AML-193 (cell line): ENCODE measurements at regions not wholly inside any gene's neighbourhood (a gene's known extent, or its start where the extent isn't known, plus 50 kb on each side); places are given as distances from the start of the nearest gene placed in this dataset.

ENCODE experiments used
- DNase-seq, 2 experiments: peaks; one replicate each; lab custom pipeline; 2025; lab: John Stamatoyannopoulos, UW

DNA sequence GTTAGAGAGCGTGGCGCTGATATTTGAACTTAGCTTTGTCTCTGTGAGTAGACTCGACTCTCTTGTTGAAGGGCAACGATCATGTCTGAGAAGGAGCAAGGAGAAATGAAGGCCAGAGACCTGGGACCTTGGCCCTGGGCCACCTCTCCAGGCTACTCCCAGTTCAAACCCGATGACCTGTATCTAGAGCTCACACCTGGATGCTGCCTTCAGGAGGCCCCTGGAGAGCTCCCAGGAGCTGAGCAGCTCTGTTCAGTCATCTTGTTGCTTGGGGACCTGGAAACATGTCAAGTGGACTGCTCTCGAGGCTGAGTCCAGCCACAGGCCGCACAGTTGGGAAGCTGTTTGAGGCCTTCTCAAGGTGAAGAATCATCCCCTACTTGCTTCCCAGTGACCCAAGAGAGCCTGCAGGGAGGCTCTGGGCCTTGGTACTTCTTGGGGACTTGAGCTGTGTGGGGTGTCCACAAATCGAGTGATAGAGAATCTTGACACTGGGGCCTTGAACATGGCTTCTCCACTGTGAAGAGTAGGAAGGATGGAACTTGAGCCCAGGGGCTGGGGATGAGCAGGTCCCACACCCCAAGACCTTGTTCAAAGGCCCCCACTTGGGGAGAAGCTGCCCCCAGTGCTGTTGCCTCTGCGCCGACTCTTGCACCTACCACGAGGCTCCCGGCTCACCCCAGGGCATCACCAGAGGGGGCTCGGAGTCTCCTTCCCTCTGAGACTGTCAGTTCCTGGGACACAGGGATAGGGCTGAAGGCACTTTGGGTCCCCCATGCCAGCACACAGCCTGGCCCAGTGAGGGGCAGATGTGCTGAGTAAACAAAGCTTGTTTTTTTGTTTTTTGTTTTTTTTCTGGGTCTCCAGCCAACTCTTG is 112.1 kb downstream of the IRX5 start:
- no peak for DNase-seq

DNA sequence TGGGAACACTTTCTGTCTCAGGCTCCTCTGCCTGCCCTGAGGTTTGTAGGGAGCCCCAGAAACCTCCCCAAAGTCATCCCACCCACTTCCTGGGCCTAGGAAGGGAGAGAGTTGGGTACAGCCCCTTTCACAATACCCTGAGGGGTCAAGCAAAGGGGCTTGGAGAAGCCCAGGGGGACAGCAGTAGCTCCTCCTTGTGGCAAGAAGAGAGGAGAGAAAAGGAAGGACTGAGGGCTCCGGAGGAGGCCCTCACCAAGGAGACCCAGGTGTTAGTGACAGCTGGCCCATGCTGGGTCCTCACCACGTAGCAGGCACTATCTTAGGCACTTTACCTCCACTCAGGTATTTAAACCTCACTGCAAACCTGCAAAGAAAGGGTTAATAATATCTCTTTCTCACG is 112.8 kb downstream of the IRX5 start:
- no peak for DNase-seq

DNA sequence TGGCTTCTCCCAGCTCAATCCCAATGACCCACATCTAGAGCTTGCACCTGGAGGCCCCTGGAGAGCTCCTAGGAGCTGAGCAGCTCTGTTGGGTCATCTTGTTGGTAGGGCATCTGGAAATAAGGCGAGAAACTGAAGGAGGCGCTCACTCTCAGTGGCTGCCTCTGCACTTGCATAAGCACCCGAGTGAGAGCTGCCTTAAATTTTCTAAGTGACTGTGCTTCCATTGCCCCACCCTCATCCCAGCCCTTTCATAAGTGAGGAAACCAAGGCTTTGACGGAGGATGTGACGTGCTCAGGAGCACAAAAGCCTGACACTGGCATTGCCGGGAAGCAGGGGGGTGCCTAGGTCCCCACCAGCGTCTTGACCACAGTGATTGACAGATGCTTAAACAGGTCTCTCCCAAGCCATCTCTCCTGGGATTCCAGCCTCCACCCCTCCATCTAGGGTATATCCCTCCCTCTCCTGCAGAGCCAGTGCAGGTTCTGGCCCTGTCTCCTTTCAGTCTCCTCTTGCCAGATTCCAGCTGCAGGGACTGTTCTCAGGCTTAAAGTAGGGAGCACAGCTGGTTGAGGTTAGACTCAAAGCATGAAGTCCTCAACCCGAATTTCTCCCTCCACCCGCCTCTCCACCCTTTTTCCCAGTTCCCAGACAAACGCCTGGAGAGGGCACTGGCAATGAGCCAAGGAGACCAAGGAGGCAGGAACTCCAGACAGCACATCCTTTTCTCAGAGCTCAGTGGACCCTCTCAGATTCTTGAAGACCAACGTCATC is 113.7 kb downstream of the IRX5 start:
- no peak for DNase-seq

DNA sequence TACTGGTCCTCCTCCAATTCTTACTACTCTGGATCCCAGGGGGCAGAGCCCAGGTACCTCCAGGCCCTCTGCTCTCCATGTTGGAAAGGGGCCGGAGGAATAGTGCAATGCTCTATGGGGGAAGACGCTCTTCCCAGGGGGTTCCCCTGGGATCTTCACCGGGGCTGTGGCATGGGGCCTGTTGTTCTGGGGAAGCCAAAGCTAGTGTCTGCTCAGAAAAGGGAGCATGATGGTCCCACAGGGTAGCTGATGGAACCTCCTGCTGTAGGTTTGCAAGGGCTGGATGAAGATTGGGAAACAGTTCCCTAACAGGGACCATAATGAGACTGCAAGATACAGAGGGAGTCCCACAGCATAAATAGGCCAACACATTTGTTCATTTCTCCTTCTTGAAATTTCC is 114.7 kb downstream of the IRX5 start:
- no peak for DNase-seq

DNA sequence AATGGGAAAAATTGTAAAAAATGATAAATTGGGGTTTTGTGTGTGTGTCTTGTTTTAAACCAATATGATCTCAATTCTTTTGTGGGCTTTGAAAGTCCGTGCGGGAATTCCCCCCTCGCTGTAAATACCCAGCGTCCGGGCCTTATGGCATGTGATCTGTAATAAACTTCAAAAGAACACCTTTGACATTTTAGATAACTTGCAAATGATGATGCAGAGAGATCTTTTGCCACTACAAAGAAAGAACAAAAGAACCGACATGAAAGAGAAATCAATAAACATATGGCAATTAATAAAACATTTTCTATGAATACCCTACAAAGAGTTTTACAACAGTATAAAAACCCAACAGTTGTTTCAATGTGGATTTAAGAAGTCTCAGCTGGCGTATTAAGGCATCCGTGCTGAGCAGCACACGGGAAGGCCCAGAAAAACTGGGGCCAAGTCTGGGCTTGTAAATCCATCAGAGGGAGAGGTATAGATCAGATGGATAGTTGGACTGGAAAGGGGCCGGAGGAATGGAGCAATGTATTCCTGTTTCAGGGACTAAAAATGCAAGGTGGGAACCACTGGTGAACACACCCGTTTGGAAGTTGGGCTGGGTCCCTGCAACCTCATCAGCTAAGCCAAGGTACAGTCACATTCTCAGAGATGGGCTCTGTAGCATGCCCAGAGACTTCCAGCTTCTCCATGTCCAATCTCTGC is 115.2 kb downstream of the IRX5 start:
- DNase-seq: no peak

DNA sequence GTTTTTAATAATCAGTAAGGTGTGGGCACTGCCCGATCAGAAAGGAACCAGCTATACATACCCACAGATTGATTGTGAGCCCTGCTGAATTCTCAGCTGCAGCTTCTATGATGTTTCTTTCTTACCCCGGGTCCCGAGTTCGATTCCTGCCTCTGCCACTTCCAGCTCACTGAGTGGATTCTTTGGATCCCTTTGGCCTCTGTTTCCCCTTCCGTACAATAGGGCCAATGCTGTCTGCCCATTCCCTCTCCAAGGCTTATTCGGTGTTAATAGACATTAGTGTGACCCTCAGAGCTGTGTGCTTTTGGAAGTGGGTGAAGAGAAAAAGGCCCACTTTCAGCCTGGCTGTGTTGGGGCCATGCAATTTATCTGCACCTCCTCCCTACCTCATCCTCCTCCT is 115.8 kb downstream of the IRX5 start:
- DNase-seq: no peak

DNA sequence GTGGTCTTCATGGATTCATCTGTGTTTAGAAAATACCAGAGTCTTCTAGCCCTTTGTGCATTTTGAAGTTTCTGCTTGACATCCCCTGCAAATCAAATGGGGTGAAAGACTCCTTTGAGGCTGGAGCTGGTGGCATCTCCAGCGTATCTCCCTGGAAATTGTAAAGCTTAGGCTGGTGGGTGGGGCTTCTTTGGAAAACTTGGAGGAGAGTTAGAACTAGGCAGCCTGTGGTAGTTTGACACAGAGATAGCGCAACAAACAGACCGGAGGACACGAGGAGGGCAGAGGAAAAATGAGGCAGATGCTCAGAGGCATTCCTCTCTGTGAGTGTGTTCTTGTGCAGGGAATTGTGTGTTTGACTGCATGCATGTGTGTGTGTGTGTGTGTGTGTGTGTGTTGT is 116.3 kb downstream of the IRX5 start:
- no peak for DNase-seq

DNA sequence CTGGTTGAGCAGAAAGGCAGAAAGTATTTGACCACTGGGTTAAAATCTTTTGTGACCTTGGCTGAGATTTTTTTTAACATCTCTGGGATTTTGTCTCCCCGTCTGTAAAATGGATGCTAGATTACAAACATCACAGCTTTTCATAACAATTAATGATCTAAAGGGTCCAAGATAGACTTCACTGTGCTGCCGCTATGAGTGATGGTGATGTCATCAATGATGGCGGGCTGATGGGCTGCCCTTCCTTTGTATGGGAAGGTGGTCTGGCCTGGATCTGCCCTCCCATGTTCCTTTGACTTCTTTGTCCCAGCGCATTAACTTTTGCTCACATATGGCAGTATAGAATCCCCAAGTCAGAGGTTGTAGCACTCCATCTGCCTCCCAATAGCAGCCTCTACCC is 116.7 kb downstream of the IRX5 start:
- no peak for DNase-seq

DNA sequence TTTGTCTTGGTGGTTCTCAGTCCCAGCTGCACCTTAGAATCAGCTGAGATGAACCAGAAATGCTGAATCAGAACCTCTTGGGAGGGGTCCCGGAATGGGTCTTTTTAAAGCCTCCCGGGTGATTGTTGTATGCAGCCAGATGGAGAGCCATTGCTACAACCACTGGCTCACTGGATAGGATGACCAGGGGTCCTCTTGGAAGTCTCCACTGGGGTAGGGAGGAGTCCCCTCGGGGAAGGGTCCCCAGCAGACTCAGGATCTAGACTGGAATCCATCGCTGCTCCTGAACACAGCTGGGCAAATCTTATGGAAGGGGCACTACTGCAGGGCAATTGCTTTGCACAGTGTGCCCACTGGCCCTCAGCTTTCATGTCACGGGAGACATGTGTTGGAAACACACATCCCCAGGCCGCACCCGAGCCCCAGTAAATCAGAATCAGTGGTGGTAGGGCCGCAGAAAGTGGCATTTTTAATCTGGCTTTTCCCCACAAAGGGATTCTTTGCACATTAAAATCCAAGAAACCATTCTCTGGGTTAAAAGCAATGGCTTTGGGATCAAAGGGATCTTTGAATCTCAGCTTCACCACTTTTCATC is 117.3 kb downstream of the IRX5 start:
- DNase-seq: no peak

DNA sequence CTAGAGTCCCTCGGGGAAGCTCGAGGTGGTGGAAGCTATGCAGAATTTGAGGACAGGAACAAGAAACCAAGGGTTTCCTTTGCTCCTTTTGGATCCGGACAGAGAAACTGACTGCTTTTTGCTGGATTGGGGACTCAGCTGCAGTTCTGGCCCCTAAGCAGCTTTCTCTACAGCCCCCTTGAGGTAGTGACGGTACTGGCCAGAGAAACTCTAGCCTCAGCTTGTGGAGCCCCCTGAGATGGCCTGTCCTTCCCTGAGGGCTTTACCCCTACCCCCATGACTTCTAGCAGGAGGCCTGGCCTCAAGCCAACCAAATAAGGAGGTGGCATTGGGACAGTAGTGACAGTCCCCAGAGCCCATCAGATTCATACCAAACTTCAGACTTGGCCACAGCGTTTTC is 118.1 kb downstream of the IRX5 start:
- no peak for DNase-seq

DNA sequence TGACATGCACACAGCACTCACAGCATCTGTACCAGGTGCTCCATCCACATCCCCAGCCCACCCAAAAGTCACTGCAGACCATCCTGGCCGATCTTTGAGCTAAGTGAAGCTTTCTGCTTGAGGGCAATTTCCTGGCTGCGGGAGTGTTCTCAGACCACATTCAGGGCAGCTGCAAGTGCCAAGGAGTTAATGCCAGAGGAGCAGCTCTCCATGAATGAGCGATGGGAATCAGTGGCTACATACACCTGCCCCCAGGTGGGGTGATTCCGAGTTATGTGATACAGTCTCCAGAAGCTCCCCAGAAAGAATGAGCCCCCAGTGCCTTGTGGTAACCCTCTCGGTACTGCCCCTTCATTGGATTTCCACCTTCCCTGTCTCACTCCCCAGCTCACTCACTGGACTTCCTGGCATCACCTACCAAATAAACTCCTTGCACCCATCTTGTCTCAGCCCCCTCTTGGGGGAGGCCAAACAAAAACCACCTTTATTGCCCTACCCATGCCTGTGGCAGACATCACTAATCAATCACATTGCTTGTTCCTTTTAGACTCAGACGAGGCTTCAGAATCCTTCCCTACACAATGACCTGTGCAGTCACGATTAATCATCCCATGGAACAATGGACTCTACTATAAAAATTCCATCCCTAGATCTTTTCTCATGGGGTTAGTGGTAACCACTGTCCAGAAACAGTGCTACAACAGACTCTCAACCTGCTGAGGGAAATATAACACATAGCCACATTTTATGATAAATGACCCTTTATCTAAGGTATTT is 121.1 kb downstream of the IRX5 start:
- no peak for DNase-seq

DNA sequence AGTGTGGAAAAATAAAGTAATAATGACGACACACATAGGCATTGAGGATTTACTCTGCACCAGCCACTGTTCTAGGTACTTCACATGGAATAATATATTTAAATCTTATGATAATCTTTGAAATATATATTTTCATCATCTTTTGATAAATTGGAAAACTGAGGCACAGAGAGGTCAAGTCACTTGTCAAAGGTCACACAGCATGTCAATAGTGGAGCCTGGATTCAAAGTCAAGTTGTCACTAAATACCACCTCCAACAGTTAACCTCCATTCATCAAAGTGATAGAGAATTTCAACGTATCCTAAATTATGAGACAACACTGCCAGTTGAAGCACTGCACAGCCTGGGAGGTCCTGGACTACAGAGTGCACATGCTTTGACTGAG is 121.7 kb downstream of the IRX5 start:
- DNase-seq: no peak

DNA sequence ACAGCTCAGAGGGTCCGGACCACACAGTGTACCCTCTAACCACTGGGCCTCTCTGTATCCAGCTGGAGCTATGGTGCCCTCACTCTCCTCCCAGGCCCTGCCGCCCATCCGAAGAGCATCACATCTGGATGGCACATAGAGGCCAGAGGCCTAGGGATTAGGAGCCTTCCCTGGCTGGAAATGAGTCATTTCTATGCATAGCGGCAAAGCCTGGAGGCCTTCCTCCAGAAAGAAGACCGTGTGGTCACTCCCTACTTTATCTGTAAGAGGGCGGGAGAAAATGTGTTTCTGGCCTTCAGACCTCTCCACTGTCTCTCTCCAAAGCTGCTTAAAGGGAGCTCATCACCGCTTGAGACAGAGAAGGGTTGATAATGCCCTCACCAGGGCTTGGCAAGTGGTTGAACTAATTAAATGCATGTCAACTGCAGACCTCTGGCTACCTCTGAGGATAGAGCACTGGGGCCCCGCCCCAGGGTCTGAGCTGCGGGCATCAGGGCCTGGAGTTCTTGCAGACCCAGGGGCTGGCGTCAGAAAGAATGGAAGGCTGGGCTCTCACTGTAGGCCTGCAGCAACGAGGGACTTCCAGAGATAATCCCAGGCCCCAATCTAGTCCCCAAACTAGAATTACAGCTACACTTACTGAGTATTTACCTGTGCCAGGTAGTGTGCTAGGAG is 122.2 kb downstream of the IRX5 start:
- DNase-seq: no peak

DNA sequence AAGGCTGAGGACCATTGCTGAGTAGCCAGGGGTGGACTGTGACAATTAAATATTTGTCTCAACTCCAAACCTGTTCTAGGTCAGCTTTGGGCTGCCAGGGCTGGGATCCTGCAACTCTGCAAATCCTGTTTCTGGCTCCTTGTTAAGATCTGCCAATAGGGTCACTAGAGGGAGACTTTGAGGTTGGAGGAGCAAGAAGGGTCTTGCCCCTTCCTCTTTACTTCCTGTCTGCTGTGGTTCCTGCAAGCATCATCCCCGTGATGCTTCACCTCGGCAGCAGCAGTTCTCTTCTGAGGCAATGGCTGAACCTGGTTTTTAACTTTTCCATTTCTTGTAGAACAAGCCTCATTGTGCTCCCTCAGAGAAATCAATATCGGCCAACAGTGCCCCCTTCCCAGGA is 124.6 kb downstream of the IRX5 start:
- no peak for DNase-seq

DNA sequence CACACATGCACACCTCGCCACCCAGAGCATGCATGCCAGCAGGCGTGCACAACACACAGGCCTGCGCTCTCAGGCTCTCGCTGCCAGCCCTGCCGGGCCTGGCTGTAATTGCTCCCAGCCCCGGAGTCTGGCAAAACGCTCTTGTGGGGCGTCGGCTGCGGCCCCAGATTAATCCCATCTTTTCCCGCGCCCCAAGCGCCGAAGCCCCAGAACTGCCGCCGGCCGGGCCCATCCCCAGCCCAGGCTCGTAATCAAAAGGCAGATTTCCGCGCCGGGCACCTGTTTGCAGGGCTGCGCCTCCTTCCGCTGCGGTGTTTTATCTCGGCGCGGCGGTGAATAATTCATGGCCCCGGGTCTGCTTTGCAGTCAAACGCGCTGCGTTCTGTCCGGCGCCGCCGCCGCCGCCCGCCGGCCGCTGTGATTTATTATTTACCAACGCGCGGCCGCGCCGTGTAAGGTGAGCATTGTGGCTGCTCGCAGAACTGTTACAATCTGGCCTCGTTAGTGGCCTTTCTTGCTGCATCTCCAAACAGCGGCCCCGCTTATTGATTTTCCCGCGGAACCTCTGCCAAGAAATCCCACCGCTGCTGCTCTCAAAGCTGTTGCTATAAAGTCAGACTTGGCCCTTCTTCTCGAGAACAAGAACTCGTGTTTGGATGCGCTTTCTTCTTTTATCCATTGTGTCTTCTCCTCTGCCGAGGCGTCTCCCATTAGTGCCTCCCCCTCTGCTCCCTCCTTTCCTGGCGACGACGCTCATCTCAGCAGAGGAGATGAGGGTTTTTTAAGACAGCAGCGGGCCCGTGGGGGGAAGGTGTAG is 126.1 kb downstream of the IRX5 start:
- no peak for DNase-seq

DNA sequence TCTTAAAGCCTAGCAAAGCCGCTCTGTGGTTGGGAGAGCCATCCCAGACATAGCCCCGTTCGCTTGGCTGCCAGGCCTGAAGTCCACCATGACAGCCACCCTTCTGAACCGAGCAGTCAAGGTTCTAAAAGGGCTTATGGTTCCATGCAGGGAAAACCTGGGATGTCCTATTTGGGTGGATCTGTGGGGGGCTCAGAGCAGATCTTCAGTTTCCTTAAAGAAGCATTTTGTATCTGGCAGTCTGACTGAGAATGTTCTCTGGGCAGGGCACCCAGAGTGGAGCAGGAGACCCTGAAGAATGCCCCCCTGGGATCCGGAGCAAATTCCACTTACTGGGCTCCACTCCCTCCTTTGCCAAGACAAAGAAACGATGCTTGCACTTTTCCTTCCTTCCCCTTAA is 127.2 kb downstream of the IRX5 start:
- DNase-seq: no peak

DNA sequence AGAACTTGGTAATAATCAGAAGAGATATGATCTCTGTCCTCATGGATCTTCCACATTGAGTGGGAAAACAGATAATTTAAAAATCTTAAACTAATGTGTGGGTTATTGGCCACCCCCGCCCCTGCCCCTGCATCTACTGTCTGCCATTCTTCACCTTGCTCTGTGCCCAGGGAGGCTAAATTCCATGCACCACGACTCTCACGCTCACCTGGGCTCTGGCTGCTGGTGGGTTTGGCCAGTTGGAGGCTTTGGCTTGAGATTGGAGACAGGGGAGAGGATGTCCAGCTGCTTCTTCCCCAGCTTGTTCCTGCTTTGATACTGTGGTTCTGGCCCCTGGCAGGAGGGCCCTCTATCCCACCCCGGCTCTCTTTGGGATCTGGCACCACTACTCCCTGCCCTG is 127.9 kb downstream of the IRX5 start:
- DNase-seq: no peak

DNA sequence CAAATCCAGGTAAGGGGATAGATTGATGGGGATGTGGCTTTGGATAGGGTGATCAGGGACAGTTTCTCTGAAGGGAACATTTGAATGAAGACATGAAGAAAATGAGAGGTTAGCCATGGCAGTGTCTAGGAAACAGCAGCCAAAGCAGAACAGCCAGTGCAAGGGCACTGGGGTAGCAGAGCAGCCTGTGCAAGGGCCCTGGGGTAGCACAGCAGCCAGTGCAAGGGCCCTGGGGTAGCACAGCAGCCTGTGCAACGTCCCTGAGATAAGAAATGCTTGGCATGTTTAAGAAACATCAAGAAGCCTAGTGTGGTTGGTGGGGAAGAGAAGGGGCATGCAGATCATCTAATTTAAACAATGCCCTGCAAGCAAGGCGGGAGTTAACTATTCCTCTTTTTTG is 128.5 kb downstream of the IRX5 start:
- no peak for DNase-seq

DNA sequence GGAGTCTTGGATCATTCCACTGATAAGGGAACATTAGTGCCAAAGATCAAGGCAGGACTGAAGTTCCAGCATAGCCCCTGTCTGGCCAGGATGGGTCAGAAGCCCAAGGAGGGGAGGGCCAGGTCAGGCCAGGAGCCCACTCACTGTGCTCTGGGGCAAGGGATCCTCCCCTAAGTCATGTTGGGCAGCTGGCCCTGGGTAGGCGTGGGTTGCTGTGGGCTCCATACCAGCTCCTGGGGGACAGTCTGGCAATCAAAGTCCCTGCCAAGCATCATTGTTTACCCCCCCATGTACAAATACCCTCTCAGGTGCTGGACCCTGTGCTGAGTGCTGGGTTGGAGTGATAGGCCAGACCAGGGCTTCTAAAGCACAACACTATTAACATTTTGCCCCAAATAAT is 130.5 kb downstream of the IRX5 start:
- no peak for DNase-seq

DNA sequence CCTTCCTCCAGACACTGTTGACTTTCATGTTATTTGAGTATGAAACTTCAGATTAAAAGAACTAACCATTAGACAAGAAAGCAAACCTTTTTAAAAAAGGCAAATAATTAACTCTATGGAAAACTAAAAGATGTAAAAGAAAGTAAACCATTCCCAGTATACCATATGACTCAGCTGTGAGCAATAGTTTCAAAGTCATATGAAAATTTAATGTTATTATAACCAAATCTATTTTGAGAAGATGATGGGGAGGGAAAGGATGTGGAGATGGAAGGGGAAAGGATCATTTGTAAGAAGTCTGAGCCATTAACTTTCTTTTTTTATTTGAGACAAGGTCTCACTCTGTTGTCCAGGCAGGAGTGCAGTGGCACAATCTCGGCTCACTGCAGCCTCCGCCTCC is 131.8 kb downstream of the IRX5 start:
- no peak for DNase-seq
